Fibroblast of villous mesenchyme (primary cell): ENCODE measurements at regions not wholly inside any gene's neighbourhood (a gene's known extent, or its start where the extent isn't known, plus 50 kb on each side); places are given as distances from the start of the nearest gene placed in this dataset.

Experiments used
- DNase-seq: peaks from one replicate; pipeline ENCODE4 v3.0.0-alpha.2; 2010; ENCODE audit warnings: low read depth
- H3K4me3 ChIP-seq: 2 replicates; pipeline ENCODE4 v1.5.1; 2011; ENCODE audit warnings: low read depth, mild to moderate bottlenecking, low read length
- CTCF ChIP-seq: IDR thresholded peaks from 2 replicates; pipeline ENCODE4 v1.5.1; 2012; ENCODE audit warnings: low read depth, mild to moderate bottlenecking, low read length; ENCODE audit not compliant: insufficient read depth

- no peak overlapping the region for H3K4me3 ChIP-seq
- TF ChIP-seq CTCF = no peak
- DNase-seq = no peak
Observed at GRCh38 chr13:90385781-90386489, 961.6 kb upstream of the MIR17HG start.

- no peak for TF ChIP-seq CTCF
- DNase-seq = no peak
- no peak overlapping the region for H3K4me3 ChIP-seq
Observed at GRCh38 chr13:90388887-90389452, 958.5 kb upstream of the MIR17HG start.

GRCh38 chr13:90389537-90389936 lies 958.0 kb upstream of the MIR17HG start:
- TF ChIP-seq CTCF = no peak
- H3K4me3 ChIP-seq = no peak overlapping the region
- DNase-seq = no peak

- no peak for DNase-seq
- H3K4me3 ChIP-seq = no peak overlapping the region
- TF ChIP-seq CTCF = no peak
Observed at GRCh38 chr13:90393408-90393807, 954.1 kb upstream of the MIR17HG start.

GRCh38 chr13:90395348-90395747 lies 952.1 kb upstream of the MIR17HG start:
- no peak overlapping the region for H3K4me3 ChIP-seq
- DNase-seq = no peak
- no peak for TF ChIP-seq CTCF

- no peak for DNase-seq
- H3K4me3 ChIP-seq = no peak overlapping the region
- TF ChIP-seq CTCF = no peak
Observed at GRCh38 chr13:90395846-90396245, 951.6 kb upstream of the MIR17HG start.

- TF ChIP-seq CTCF = no peak
- no peak overlapping the region for H3K4me3 ChIP-seq
- no peak for DNase-seq
Observed at GRCh38 chr13:90396266-90396665, 951.2 kb upstream of the MIR17HG start.
